DOHH2 (cell line): ENCODE measurements at regions not wholly inside any gene's neighbourhood (a gene's known extent, or its start where the extent isn't known, plus 50 kb on each side); places are given as distances from the start of the nearest gene placed in this dataset.
"Not testable (repeated sequence)": the region's sequence is repeated elsewhere in the genome, so short reads cannot be mapped to it uniquely, and the experiment has no call there.

Experiments
- H3F3A ChIP-seq: fragments of 200-600 bp; sonication (generic), shearing (Covaris generic); 2 replicates; pipeline ENCODE4 v1.6.0; 2016; ENCODE audit warnings: antibody characterized with exemption, mild to moderate bottlenecking; ENCODE audit not compliant: control insufficient read depth, insufficient read depth
- H3K27ac ChIP-seq: fragments of 200-600 bp; sonication (generic); 2 replicates; pipeline ENCODE4 v1.5.1; 2014; ENCODE audit warnings: low read depth, mild to moderate bottlenecking, low read length, moderate library complexity
- H3K27me3 ChIP-seq: fragments of 200-600 bp; sonication (generic); 2 replicates; pipeline ENCODE4 v1.6.1; 2014; ENCODE audit warnings: mild to moderate bottlenecking, low read length, mixed read lengths; ENCODE audit not compliant: control insufficient read depth
- H3K36me3 ChIP-seq: fragments of 200-600 bp; sonication (generic); 2 replicates; pipeline ENCODE4 v1.6.1; 2014; ENCODE audit warnings: mild to moderate bottlenecking, low read length, moderate library complexity, mixed read lengths; ENCODE audit not compliant: control insufficient read depth
- H3K4me1 ChIP-seq: fragments of 200-600 bp; sonication (generic); 2 replicates; pipeline ENCODE4 v1.6.1; 2014; ENCODE audit warnings: mild to moderate bottlenecking, low read length, mixed read lengths; ENCODE audit not compliant: control insufficient read depth
- H3K4me2 ChIP-seq: fragments of 200-600 bp; sonication (generic); 2 replicates; pipeline ENCODE4 v1.6.0; 2014; ENCODE audit warnings: mild to moderate bottlenecking, low read length, moderate library complexity
- H3K4me3 ChIP-seq: fragments of 200-600 bp; sonication (generic); 2 replicates; pipeline ENCODE4 v1.5.1; 2014; ENCODE audit warnings: mild to moderate bottlenecking, low read length, mixed read lengths
- H3K79me2 ChIP-seq: fragments of 200-600 bp; sonication (generic); 2 replicates; pipeline ENCODE4 v1.6.1; 2014; ENCODE audit warnings: mild to moderate bottlenecking, low read length, mixed read lengths; ENCODE audit not compliant: control insufficient read depth
- H3K9me2 ChIP-seq: fragments of 200-600 bp; sonication (generic); replicated peaks from 2 replicates; pipeline ENCODE4 v1.6.1; 2014; ENCODE audit warnings: mild to moderate bottlenecking, low read length, mixed read lengths; ENCODE audit not compliant: control insufficient read depth
- H3K9me3 ChIP-seq: fragments of 200-600 bp; sonication (generic); 2 replicates; pipeline ENCODE4 v1.6.1; 2014; ENCODE audit warnings: antibody characterized with exemption, low read length, mixed read lengths; ENCODE audit not compliant: control insufficient read depth, insufficient read depth
- H4K20me1 ChIP-seq: fragments of 200-600 bp; sonication (generic); 2 replicates; pipeline ENCODE4 v1.6.0; 2014; ENCODE audit warnings: low read depth, mild to moderate bottlenecking, antibody characterized with exemption, low read length, moderate library complexity; ENCODE audit not compliant: control insufficient read depth, insufficient read depth
- EZH2phosphoT487 ChIP-seq: fragments of 200-600 bp; sonication (generic); IDR thresholded peaks from 2 replicates; pipeline ENCODE4 v1.6.1; 2017; ENCODE audit warnings: borderline replicate concordance, mild to moderate bottlenecking, antibody characterized with exemption, low read length, moderate library complexity, mixed read lengths
- TF ChIP-seq, protein P1 (sequence below): fragments of 200-600 bp; sonication (generic); IDR thresholded peaks from one replicate; pipeline ENCODE4 v1.5.1; 2014; ENCODE audit warnings: antibody characterized with exemption, mild to moderate bottlenecking, low read depth, low read length; ENCODE audit not compliant: poor library complexity, severe bottlenecking

DNA sequence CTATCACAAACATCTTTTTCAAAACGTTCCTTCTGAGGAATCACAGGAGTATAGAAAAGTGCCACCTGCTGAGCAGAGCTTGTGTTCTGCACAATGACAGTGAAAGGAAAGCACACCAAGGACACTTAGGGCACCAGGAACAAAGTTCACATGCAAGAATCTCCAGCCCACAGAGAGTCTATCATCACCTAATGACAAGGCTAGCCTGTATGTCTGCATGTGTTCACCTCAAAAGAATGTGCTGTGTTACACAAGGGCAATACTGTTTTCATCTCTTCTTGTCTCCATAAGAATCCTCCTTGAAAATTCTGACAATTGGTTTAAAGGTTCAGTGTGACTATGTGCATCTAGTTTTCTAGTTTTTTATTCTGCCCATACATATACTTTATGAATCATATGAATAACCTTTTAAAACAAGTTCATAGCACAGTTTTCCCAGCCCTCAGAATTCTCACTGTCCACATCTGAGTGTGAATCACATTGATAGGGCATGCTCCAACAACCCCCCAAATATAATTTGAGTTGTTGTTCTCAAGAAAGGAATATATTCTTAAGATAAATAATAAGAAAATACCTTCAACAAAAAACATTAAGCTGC is 118.0 kb downstream of the PWWP3B start:
- Histone ChIP-seq H3K4me1 (no peaks in the 10 kb centered on the region), H4K20me1 (no peaks in the 10 kb centered on the region), H3K4me3 (no peak overlapping the region), H3K4me2 (no peak overlapping the region), H3F3A (no peaks in the 10 kb centered on the region), H3K27me3 (no peaks in the 10 kb centered on the region), H3K9me2 (no peaks in the 10 kb centered on the region), H3K36me3 (no peaks in the 10 kb centered on the region), H3K27ac (no peak overlapping the region), H3K79me2 (no peaks in the 10 kb centered on the region), H3K9me3 (no peaks in the 10 kb centered on the region)
- TF ChIP-seq, protein P1, sequence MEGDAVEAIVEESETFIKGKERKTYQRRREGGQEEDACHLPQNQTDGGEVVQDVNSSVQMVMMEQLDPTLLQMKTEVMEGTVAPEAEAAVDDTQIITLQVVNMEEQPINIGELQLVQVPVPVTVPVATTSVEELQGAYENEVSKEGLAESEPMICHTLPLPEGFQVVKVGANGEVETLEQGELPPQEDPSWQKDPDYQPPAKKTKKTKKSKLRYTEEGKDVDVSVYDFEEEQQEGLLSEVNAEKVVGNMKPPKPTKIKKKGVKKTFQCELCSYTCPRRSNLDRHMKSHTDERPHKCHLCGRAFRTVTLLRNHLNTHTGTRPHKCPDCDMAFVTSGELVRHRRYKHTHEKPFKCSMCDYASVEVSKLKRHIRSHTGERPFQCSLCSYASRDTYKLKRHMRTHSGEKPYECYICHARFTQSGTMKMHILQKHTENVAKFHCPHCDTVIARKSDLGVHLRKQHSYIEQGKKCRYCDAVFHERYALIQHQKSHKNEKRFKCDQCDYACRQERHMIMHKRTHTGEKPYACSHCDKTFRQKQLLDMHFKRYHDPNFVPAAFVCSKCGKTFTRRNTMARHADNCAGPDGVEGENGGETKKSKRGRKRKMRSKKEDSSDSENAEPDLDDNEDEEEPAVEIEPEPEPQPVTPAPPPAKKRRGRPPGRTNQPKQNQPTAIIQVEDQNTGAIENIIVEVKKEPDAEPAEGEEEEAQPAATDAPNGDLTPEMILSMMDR = no peak
- TF ChIP-seq EZH2phosphoT487 = no peak

DNA sequence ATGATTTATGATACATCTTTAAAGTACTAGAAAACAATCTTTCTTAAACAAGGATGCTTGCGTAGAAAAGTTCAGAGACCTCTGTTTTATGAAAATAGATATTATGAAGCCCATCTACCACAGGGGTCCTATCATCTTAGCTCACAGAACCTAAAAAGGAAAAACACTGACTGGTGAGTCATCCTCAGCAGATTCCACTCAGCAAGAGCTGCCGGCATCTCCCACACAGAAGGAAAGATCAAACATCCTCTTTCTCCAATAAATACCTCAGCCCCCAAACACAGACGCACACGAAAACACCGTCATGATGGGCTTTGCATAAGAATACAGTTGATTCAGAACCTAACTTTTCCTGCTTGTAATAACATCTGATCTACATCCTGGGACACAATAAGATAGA is 122.7 kb downstream of the PWWP3B start:
- H4K20me1 ChIP-seq, H3K36me3 ChIP-seq, H3K4me1 ChIP-seq, H3K27ac ChIP-seq, H3F3A ChIP-seq, H3K4me3 ChIP-seq, H3K79me2 ChIP-seq, H3K9me3 ChIP-seq, H3K27me3 ChIP-seq, H3K9me2 ChIP-seq, H3K4me2 ChIP-seq: not testable (repeated sequence)

DNA sequence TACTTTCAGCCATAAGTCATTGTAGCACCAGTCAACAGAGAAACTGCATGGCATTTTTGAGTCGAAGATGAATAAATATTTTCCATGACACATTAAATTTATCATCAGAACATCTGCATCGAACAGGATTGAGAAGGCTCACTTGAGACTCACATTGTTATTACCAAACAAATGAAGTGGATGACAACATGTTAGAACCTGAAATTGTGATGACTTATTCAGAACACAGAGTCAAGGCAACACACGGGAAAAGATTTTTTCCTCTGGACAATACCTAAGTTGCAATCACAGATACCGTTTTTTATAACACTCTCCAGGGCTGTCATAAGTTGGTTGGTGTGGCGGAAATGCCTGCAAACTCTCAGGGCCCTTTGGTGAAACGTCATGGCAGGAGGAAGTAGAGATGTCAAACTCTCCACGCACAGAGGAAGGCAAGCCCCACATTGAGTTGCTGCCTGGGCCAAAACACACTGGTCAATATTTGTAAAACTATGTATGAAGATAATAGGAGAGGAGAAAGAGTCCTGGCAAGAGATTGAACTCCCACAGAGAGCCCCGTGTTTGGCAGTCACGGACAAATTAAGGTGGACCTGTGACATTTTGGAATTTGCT is 123.8 kb downstream of the PWWP3B start:
- H3K9me3 ChIP-seq, H3K4me3 ChIP-seq, H3F3A ChIP-seq, H3K4me1 ChIP-seq, H3K27me3 ChIP-seq, H3K79me2 ChIP-seq, H3K27ac ChIP-seq, H4K20me1 ChIP-seq, H3K4me2 ChIP-seq, H3K36me3 ChIP-seq, H3K9me2 ChIP-seq: not testable (repeated sequence)

DNA sequence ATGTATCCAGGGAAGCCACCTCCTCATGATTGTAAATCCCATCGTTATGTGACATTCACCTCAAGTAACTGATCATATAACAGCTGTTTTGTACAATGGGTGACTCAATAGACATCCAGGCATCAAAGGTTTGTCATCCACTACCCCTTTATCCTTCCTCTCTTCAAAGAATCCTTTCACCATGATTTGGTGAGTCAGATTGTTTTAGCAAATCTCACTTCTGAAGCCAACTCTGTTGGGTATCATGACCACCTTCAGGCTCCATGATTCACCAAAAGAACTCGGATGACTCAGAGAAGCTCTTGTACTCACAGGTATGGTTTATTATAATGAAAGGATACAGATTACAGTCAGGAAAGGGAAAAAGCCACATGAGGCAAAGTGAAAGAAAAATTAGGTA is 132.1 kb downstream of the PWWP3B start:
- no peaks in the 10 kb centered on the region for H4K20me1 ChIP-seq
- no peaks in the 10 kb centered on the region for H3K79me2 ChIP-seq
- no peaks in the 10 kb centered on the region for H3K9me2 ChIP-seq
- H3K27me3 ChIP-seq = no peaks in the 10 kb centered on the region
- H3F3A ChIP-seq = no peaks in the 10 kb centered on the region
- H3K36me3 ChIP-seq = no peaks in the 10 kb centered on the region
- no peaks in the 10 kb centered on the region for H3K4me1 ChIP-seq
- TF ChIP-seq, protein P1 = no peak
- no peak for TF ChIP-seq EZH2phosphoT487
- H3K4me3 ChIP-seq = no peak overlapping the region
- no peaks in the 10 kb centered on the region for H3K9me3 ChIP-seq
- no peak overlapping the region for H3K27ac ChIP-seq
- H3K4me2 ChIP-seq = no peak overlapping the region
